H54 (cell line): ENCODE measurements at regions not wholly inside any gene's neighbourhood (a gene's known extent, or its start where the extent isn't known, plus 50 kb on each side); places are given as distances from the start of the nearest gene placed in this dataset.
A peak's percentile ranks its signal among the peaks of the same experiment; 100 is the strongest.

ENCODE experiments used
- DNase-seq: peaks from one replicate; pipeline ENCODE4 v3.0.0; 2011; ENCODE audit warnings: low spot score, mixed read lengths; ENCODE audit not compliant: insufficient read length
- FAIRE-seq: peaks from 3 replicates; lab custom pipeline; 2011; peaks lifted over from hg19 to GRCh38; lab: Jason Lieb, UNC
- POLR2A ChIP-seq: IDR thresholded peaks from 2 replicates; pipeline ENCODE4 v1.6.1; 2011; ENCODE audit warnings: low read depth, mild to moderate bottlenecking, low read length

GRCh38 chr6:40973304-40973703 is 65.7 kb downstream of the UNC5CL start:
- TF ChIP-seq POLR2A, result no peak
- FAIRE-seq (no peak), DNase-seq (no peak)

- FAIRE-seq, result no peak
- no peak for TF ChIP-seq POLR2A
- DNase-seq, result no peak
Observed at GRCh38 chr6:40972814-40973213, 66.2 kb downstream of the UNC5CL start.

- no peak for TF ChIP-seq POLR2A
- DNase-seq, result no peak
- no peak for FAIRE-seq
Observed at GRCh38 chr6:40972190-40972589, 66.8 kb downstream of the UNC5CL start.

- DNase-seq (no peak), FAIRE-seq (no peak)
- TF ChIP-seq POLR2A, result no peak
Observed at GRCh38 chr6:40968620-40969164, 70.3 kb downstream of the UNC5CL start.

- no peak for DNase-seq
- TF ChIP-seq POLR2A, result no peak
- no peak for FAIRE-seq
Observed at GRCh38 chr6:40966860-40967259, 72.2 kb downstream of the UNC5CL start.

GRCh38 chr6:40965046-40965445 is 74.0 kb downstream of the UNC5CL start:
- TF ChIP-seq POLR2A, result no peak
- no peak for FAIRE-seq
- DNase-seq, result no peak

- FAIRE-seq (no peak), DNase-seq (no peak)
- TF ChIP-seq POLR2A, result no peak
Observed at GRCh38 chr6:40963019-40963418, 76.0 kb downstream of the UNC5CL start.

- DNase-seq (peak; percentile 59), FAIRE-seq (peak; percentile 87)
- TF ChIP-seq POLR2A, result no peak
Observed at GRCh38 chr6:40962241-40962640, 76.8 kb downstream of the UNC5CL start.

- FAIRE-seq (no peak), DNase-seq (no peak)
- no peak for TF ChIP-seq POLR2A
Observed at GRCh38 chr6:40961831-40962230, 77.2 kb downstream of the UNC5CL start.

GRCh38 chr6:40960742-40961430 is 78.1 kb downstream of the UNC5CL start:
- DNase-seq (no peak), FAIRE-seq (no peak)
- no peak for TF ChIP-seq POLR2A

- no peak for TF ChIP-seq POLR2A
- DNase-seq (no peak), FAIRE-seq (no peak)
Observed at GRCh38 chr6:40959781-40960327, 79.2 kb downstream of the UNC5CL start.

- DNase-seq (no peak), FAIRE-seq (no peak)
- TF ChIP-seq POLR2A, result no peak
Observed at GRCh38 chr6:40958738-40959137, 80.3 kb downstream of the UNC5CL start.

- DNase-seq (peak; percentile 55), FAIRE-seq (no peak)
- no peak for TF ChIP-seq POLR2A
Observed at GRCh38 chr6:40957616-40958492, 81.2 kb downstream of the UNC5CL start.

- DNase-seq (no peak), FAIRE-seq (no peak)
- TF ChIP-seq POLR2A, result no peak
Observed at GRCh38 chr6:40956936-40957335, 82.1 kb downstream of the UNC5CL start.
